ENCODE measurements at regions not wholly inside any gene's neighbourhood (a gene's known extent, or its start where the extent isn't known, plus 50 kb on each side); places are given as distances from the start of the nearest gene placed in this dataset.

GRCh38 chr11:127454856-127455255 is 454.3 kb upstream of the KIRREL3 start:
- TF ChIP-seq CTCF (IDR thresholded peaks at IDR 0.05; ENCODE audit: low read length, missing control alignments): no peak
- DNase-seq (ENCODE audit: low read depth): no peak
- no peak overlapping the region for H3K4me3 ChIP-seq (replicated peaks; ENCODE audit: low read depth, low read length)

- H3K4me3 ChIP-seq (replicated peaks; ENCODE audit: low read depth, low read length): no peak overlapping the region
- no peak for DNase-seq (ENCODE audit: low read depth)
- no peak for TF ChIP-seq CTCF (IDR thresholded peaks at IDR 0.05; ENCODE audit: low read length, missing control alignments)
Observed at GRCh38 chr11:127452533-127452932, 452.0 kb upstream of the KIRREL3 start.

- TF ChIP-seq CTCF (IDR thresholded peaks at IDR 0.05; ENCODE audit: low read length, missing control alignments): no peak
- DNase-seq (ENCODE audit: low read depth): no peak
- no peak overlapping the region for H3K4me3 ChIP-seq (replicated peaks; ENCODE audit: low read depth, low read length)
Observed at GRCh38 chr11:127451861-127452260, 451.3 kb upstream of the KIRREL3 start.

GRCh38 chr11:127448101-127448500 is 447.5 kb upstream of the KIRREL3 start:
- TF ChIP-seq CTCF (IDR thresholded peaks at IDR 0.05; ENCODE audit: low read length, missing control alignments): no peak

GRCh38 chr11:127445476-127445875 is 444.9 kb upstream of the KIRREL3 start:
- no peak overlapping the region for H3K4me3 ChIP-seq (replicated peaks; ENCODE audit: low read depth, low read length)
- DNase-seq (ENCODE audit: low read depth): no peak
- no peak for TF ChIP-seq CTCF (IDR thresholded peaks at IDR 0.05; ENCODE audit: low read length, missing control alignments)

More at GRCh38 chr11:127448101-127448500, 447.5 kb upstream of the KIRREL3 start:
- H3K4me3 ChIP-seq (replicated peaks; ENCODE audit: low read depth, low read length): no peak overlapping the region
- DNase-seq (ENCODE audit: low read depth): no peak

- TF ChIP-seq CTCF (IDR thresholded peaks at IDR 0.05; ENCODE audit: low read length, missing control alignments): no peak
- H3K4me3 ChIP-seq (replicated peaks; ENCODE audit: low read depth, low read length): no peak overlapping the region
- no peak for DNase-seq (ENCODE audit: low read depth)
Observed at GRCh38 chr11:127443297-127443696, 442.7 kb upstream of the KIRREL3 start.

GRCh38 chr11:127440616-127441015 is 440.0 kb upstream of the KIRREL3 start:
- no peak overlapping the region for H3K4me3 ChIP-seq (replicated peaks; ENCODE audit: low read depth, low read length)
- TF ChIP-seq CTCF (IDR thresholded peaks at IDR 0.05; ENCODE audit: low read length, missing control alignments): no peak
- DNase-seq (ENCODE audit: low read depth): no peak

Measured in fibroblast of pulmonary artery (primary cell).